ENCODE measurements at regions not wholly inside any gene's neighbourhood (a gene's known extent, or its start where the extent isn't known, plus 50 kb on each side); places are given as distances from the start of the nearest gene placed in this dataset.

DNA sequence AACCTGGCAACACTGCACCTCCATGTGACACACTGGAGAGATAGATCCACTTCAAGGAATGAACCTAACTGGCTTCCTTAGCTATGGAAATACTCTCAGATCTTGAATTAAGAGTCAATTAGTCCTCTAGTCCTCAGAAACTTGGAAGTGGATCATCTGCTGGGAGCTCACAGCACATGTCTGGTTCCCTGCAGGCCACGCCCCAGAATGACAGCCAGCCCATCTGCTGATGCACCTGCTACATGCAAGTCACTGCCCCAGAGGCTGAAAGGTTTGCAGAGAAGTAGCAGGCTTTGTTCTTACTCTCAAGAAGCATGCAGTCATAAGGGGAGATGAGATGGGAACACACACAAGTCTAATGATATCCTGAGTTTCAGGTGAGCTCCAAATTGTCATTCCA is 275.9 kb downstream of the SKAP2 start:
- CTCF ChIA-PET (ENCODE audit: low intra/inter-chr PET ratio) = no interaction called here
- Histone ChIP-seq H3K79me2 (ENCODE audit: control insufficient read depth, insufficient read depth, low read length) (no peaks in the 10 kb centered on the region), H4K20me1 (replicated peaks; ENCODE audit: control insufficient read depth, insufficient read depth, low read length) (0 out of 2 replicates have a peak, but pooled peaks cover 10% of the 10 kb centered on the region), H3K4me3 (no peak overlapping the region), H3K4me2 (ENCODE audit: insufficient read depth, low read length) (no peak overlapping the region), H3K4me1 (replicated peaks in 1 of 2; ENCODE audit: control insufficient read depth in 2 of 2, insufficient read depth in 2 of 2, low read length in 2 of 2) (no peaks in the 10 kb centered on the region; a peak in 1 of 5 replicates), H2AFZ (ENCODE audit: low read depth, low read length) (no peak overlapping the region), H3K36me3 (ENCODE audit: control insufficient read depth, insufficient read depth, low read length) (no peaks in the 10 kb centered on the region), H3K27me3 (ENCODE audit: control insufficient read depth in 2 of 2, insufficient read depth in 2 of 2, low read length in 2 of 2) (peaks cover 25 to 39% of the 10 kb centered on the region in 2 experiments; a peak in 4 of 5 replicates), H3K9me3 (replicated peaks; ENCODE audit: control insufficient read depth, insufficient read depth, low read depth, low read length) (no peaks in the 10 kb centered on the region), H3K9me1 (ENCODE audit: control insufficient read depth, insufficient read depth, low read length) (no peaks in the 10 kb centered on the region), H3K27ac (ENCODE audit: extremely low read depth, low read depth, low read length) (no peak overlapping the region), H3K9ac (ENCODE audit: insufficient read depth in 1 of 2, low read depth in 2 of 2, low read length in 2 of 2) (no peak overlapping the region)
- ATAC-seq (no peak), DNase-seq (ENCODE audit: extremely low read depth in 1 of 4, low spot score in 3 of 4) (no peak), FAIRE-seq (no peak)
- no TSS peak for BruUV-seq (replicated peaks)
- POLR2A ChIA-PET = no interaction called here
- in situ Hi-C loops (cut with MboI) = no loop called here
- 0% methylated on average over 1 of the region's 1 CpG for WGBS (ENCODE audit: insufficient coverage, low coverage, missing lambda C conversion rate)
- TF ChIP-seq FOXP1 (CRISPR knock-in tag; IDR thresholded peaks at IDR 0.05) (no peak), STAT5A (IDR thresholded peaks at IDR 0.05; ENCODE audit: borderline replicate concordance, low read length) (no peak), SETDB1 (IDR thresholded peaks at IDR 0.05; ENCODE audit: low read length) (no peak)
- TF ChIP-seq, protein P1, sequence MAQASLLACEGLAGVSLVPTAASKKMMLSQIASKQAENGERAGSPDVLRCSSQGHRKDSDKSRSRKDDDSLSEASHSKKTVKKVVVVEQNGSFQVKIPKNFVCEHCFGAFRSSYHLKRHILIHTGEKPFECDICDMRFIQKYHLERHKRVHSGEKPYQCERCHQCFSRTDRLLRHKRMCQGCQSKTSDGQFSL (CRISPR knock-in tag; IDR thresholded peaks at IDR 0.05) = no peak
- TF ChIP-seq, protein P1 (tag; IDR thresholded peaks at IDR 0.05) = no peak
- intact Hi-C loops (cut with micrococcal nuclease) = no loop called here

DNA sequence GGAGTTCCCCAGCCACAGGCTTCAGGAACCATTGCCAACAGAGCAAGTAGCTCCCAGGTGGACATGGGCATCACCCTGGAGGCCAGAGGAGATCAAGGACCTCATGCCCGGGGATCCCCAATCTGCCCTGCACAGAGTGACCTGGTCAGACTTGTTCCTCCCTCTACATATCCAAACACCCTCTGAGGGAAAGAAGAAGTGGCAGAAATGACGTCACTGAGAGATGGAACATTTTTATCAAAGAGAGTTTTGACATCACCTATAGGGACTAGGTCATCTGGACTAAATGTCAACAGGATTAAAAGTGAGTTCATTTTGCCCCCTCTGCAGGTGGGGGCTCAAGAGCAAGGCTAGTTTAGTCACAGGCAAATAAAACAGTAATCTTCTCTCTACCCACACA is 273.7 kb downstream of the SKAP2 start:
- in situ Hi-C loops (cut with MboI) = no loop called here
- FAIRE-seq = no peak
- no peak for DNase-seq (ENCODE audit: extremely low read depth in 1 of 4, low spot score in 3 of 4)
- Histone ChIP-seq H3K79me2 (ENCODE audit: control insufficient read depth, insufficient read depth, low read length) (no peaks in the 10 kb centered on the region), H3K9ac (ENCODE audit: insufficient read depth in 1 of 2, low read depth in 2 of 2, low read length in 2 of 2) (no peak overlapping the region), H3K27ac (ENCODE audit: extremely low read depth, low read depth, low read length) (no peak overlapping the region), H4K20me1 (replicated peaks; ENCODE audit: control insufficient read depth, insufficient read depth, low read length) (0 out of 2 replicates have a peak, but pooled peaks cover 6% of the 10 kb centered on the region), H3K27me3 (ENCODE audit: control insufficient read depth in 2 of 2, insufficient read depth in 2 of 2, low read length in 2 of 2) (peaks cover 16 to 42% of the 10 kb centered on the region in 2 experiments; a peak in 3 of 5 replicates), H3K4me2 (ENCODE audit: insufficient read depth, low read length) (no peak overlapping the region), H3K4me1 (replicated peaks in 1 of 2; ENCODE audit: control insufficient read depth in 2 of 2, insufficient read depth in 2 of 2, low read length in 2 of 2) (no peaks in the 10 kb centered on the region; a peak in 1 of 5 replicates), H2AFZ (ENCODE audit: low read depth, low read length) (no peak overlapping the region), H3K9me1 (ENCODE audit: control insufficient read depth, insufficient read depth, low read length) (no peaks in the 10 kb centered on the region), H3K4me3 (no peak overlapping the region), H3K36me3 (ENCODE audit: control insufficient read depth, insufficient read depth, low read length) (no peaks in the 10 kb centered on the region), H3K9me3 (replicated peaks; ENCODE audit: control insufficient read depth, insufficient read depth, low read depth, low read length) (no peaks in the 10 kb centered on the region)
- CTCF ChIA-PET (ENCODE audit: low intra/inter-chr PET ratio) = no interaction called here
- POLR2A ChIA-PET = interaction anchor here (0.7 kb wide), 2 partner anchors 8 to 10 kb away, joined by 3 to 4 read pairs; no protein-coding TSS in a partner anchor
- TF ChIP-seq, protein P2, sequence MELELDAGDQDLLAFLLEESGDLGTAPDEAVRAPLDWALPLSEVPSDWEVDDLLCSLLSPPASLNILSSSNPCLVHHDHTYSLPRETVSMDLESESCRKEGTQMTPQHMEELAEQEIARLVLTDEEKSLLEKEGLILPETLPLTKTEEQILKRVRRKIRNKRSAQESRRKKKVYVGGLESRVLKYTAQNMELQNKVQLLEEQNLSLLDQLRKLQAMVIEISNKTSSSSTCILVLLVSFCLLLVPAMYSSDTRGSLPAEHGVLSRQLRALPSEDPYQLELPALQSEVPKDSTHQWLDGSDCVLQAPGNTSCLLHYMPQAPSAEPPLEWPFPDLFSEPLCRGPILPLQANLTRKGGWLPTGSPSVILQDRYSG (tag; conservative IDR thresholded peaks at IDR 0.05; ENCODE audit: low read depth) = no peak
- TF ChIP-seq, protein P3, sequence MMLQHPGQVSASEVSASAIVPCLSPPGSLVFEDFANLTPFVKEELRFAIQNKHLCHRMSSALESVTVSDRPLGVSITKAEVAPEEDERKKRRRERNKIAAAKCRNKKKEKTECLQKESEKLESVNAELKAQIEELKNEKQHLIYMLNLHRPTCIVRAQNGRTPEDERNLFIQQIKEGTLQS (IDR thresholded peaks at IDR 0.05) = peak; percentile 23; the same call in 1 of the 2 replicates
- TF ChIP-seq, protein P3 (CRISPR knock-in tag; conservative IDR thresholded peaks at IDR 0.05) = no peak
- peak; percentile 33; the same call in 1 of the 2 replicates for TF ChIP-seq ATF7 (IDR thresholded peaks at IDR 0.05)
- BruUV-seq (replicated peaks) = no TSS peak
- ATAC-seq = no peak
- intact Hi-C loops (cut with micrococcal nuclease) = no loop called here
- WGBS (ENCODE audit: insufficient coverage, low coverage, missing lambda C conversion rate) = 0% methylated on average over 2 of the region's 2 CpGs

Data from K562 (cell line).